ENCODE measurements at regions not wholly inside any gene's neighbourhood (a gene's known extent, or its start where the extent isn't known, plus 50 kb on each side); places are given as distances from the start of the nearest gene placed in this dataset.

DNA sequence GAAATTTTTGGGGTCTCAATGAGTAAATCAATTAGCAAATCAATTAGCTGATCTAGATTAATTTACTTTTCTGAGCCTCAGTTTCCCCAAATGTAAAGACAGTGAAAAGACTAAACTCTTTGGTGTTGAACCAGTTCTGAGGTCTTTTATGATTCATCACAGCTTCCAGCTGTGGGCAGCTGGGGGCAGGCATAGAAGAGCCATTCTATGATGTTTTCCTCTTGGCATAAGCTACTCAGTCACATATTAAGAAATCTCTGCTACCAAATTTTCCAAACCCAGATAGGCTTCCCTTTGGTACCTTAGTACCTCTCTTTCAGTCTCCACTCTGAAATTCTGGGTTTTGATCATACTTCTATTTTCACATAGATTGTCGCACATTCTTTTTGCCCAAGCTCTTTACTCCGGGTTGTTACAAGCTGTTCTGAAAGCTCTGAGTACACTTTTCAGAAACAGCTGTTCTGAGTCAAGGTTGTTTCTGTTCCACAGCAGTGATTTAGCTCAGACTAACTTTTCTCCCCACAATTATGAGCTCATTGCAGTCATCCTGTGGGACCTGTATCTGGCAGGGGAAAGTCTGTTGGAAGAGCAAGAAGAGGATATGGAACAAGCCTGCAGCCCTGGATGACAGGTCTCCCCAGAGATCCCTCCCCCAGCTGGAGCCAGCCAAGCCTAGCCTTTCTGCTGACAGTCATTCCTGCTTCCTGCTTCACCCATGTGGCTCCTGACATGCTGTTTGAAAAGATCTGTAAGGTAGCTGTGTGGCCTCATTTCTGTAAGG lies 599.6 kb upstream of the GHITM start:
- TF ChIP-seq, protein P1, sequence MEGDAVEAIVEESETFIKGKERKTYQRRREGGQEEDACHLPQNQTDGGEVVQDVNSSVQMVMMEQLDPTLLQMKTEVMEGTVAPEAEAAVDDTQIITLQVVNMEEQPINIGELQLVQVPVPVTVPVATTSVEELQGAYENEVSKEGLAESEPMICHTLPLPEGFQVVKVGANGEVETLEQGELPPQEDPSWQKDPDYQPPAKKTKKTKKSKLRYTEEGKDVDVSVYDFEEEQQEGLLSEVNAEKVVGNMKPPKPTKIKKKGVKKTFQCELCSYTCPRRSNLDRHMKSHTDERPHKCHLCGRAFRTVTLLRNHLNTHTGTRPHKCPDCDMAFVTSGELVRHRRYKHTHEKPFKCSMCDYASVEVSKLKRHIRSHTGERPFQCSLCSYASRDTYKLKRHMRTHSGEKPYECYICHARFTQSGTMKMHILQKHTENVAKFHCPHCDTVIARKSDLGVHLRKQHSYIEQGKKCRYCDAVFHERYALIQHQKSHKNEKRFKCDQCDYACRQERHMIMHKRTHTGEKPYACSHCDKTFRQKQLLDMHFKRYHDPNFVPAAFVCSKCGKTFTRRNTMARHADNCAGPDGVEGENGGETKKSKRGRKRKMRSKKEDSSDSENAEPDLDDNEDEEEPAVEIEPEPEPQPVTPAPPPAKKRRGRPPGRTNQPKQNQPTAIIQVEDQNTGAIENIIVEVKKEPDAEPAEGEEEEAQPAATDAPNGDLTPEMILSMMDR (IDR thresholded peaks at IDR 0.05) = no peak
- no peak for TF ChIP-seq POLR2A (IDR thresholded peaks at IDR 0.05)

Data from uterus (tissue), 2 donors.